ENCODE measurements at regions not wholly inside any gene's neighbourhood (a gene's known extent, or its start where the extent isn't known, plus 50 kb on each side); places are given as distances from the start of the nearest gene placed in this dataset.

GRCh38 chr16:74107795-74108610, 188.6 kb upstream of the PSMD7 start (continued):
- TF ChIP-seq ZBTB26 (CRISPR knock-in tag; IDR thresholded peaks at IDR 0.05; ENCODE audit: borderline replicate concordance), result no peak

- BruUV-seq (replicated peaks), result no TSS peak
- FAIRE-seq (no peak), DNase-seq (ENCODE audit: low spot score) (no peak), ATAC-seq (no peak)
- no peaks in the 10 kb centered on the region for H3K9me3 ChIP-seq (ENCODE audit: low read length)
- in situ Hi-C loops (cut with HindIII; ENCODE audit: extremely low pct_ligation_motif_present, low pct_unique_long_range_greater_than_20kb) (no loop called here), intact Hi-C loops (cut with micrococcal nuclease; ENCODE audit: unreplicated experiment) (no loop called here)
- TF ChIP-seq MEF2D (CRISPR knock-in tag; IDR thresholded peaks at IDR 0.05), result no peak
- TF ChIP-seq ZNF646 (CRISPR knock-in tag; IDR thresholded peaks at IDR 0.05), result no peak
- no peak for TF ChIP-seq EED (CRISPR knock-in tag; IDR thresholded peaks at IDR 0.05)
- TF ChIP-seq ZNF879 (CRISPR knock-in tag; IDR thresholded peaks at IDR 0.05), result no peak
- no peak for TF ChIP-seq BCL6 (CRISPR knock-in tag; IDR thresholded peaks at IDR 0.05)
- TF ChIP-seq ZNF737 (CRISPR knock-in tag; IDR thresholded peaks at IDR 0.05; ENCODE audit: borderline replicate concordance), result no peak
- TF ChIP-seq ZNF704 (CRISPR knock-in tag; IDR thresholded peaks at IDR 0.05; ENCODE audit: borderline replicate concordance), result no peak
- no peaks in the 10 kb centered on the region for H4K20me1 ChIP-seq (ENCODE audit: insufficient read depth, low read length)
- no peaks in the 10 kb centered on the region for H3K36me3 ChIP-seq (replicated peaks in 1 of 2; ENCODE audit: control insufficient read depth in 1 of 2, insufficient read depth in 2 of 2, low read length in 2 of 2)
- H3K27me3 ChIP-seq (ENCODE audit: control insufficient read depth in 1 of 2, insufficient read depth in 2 of 2, low read length in 2 of 2), result no peaks in the 10 kb centered on the region; a peak in 1 of 5 replicates
- no peak overlapping the region for H2AFZ ChIP-seq (ENCODE audit: low read length)
- no peaks in the 10 kb centered on the region for H3K4me1 ChIP-seq (ENCODE audit: insufficient read depth, low read length)
- no peaks in the 10 kb centered on the region for H3K79me2 ChIP-seq (ENCODE audit: insufficient read depth, low read length)
- 3% methylated on average over 2 of the region's 2 CpGs for WGBS (ENCODE audit: low lambda C conversion rate)
- H3K4me2 ChIP-seq (ENCODE audit: low read depth, low read length), result no peak overlapping the region
- CTCF ChIA-PET (ENCODE audit: low intra/inter-chr PET ratio, low total read pairs), result no interaction called here
- no peak overlapping the region for H3K27ac ChIP-seq (ENCODE audit: extremely low read length, insufficient read depth, low read length)
- no peak overlapping the region for H3K4me3 ChIP-seq (replicated peaks in 1 of 3; ENCODE audit: insufficient read depth in 1 of 3, low read depth in 2 of 3, low read length in 3 of 3)
- H3K9ac ChIP-seq (ENCODE audit: insufficient read depth, low read depth, low read length), result no peak overlapping the region
- POLR2A ChIA-PET, result no interaction called here
Measured at GRCh38 chr16:74104022-74104421, 192.6 kb upstream of the PSMD7 start.

Measured in HepG2 (cell line).